GM18517 (cell line): ENCODE measurements at regions not wholly inside any gene's neighbourhood (a gene's known extent, or its start where the extent isn't known, plus 50 kb on each side); places are given as distances from the start of the nearest gene placed in this dataset.
"Not testable (repeated sequence)": the region's sequence is repeated elsewhere in the genome, so short reads cannot be mapped to it uniquely, and the experiment has no call there.

Experiments used
- ATAC-seq: cut with Tn5 transposase; IDR thresholded peaks from one replicate; pipeline ENCODE4 v1.9.1; 2021; ENCODE audit warnings: mild to moderate bottlenecking, moderate library complexity; ENCODE audit not compliant: unreplicated experiment

GRCh38 chr7:67604461-67605386, 608.1 kb downstream of the TYW1 start:
- ATAC-seq, result no peak

DNA sequence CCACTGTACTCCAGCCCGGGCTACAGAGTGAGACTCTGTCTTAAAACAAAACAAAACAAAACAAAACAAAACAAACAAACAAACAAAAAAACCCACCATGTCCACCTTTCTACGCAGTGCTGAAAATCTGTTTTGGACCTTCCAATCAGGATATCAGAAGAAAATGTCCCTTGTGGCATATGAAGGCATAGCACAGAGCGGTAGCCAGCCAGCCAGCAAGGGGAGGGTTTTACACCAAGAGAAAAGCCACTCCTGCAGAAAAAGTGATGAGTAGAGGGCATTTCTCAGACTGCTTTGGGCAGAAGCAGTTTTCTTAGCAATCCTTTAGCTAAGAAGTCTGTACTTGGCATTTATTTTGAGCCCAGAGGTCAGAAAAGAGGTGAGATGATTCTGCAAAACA, 612.2 kb downstream of the TYW1 start:
- no peak for ATAC-seq

GRCh38 chr7:67610897-67611296, 614.3 kb downstream of the TYW1 start:
- no peak for ATAC-seq

- ATAC-seq, result no peak
Observed at GRCh38 chr7:67614843-67615242, 618.2 kb downstream of the TYW1 start.

DNA sequence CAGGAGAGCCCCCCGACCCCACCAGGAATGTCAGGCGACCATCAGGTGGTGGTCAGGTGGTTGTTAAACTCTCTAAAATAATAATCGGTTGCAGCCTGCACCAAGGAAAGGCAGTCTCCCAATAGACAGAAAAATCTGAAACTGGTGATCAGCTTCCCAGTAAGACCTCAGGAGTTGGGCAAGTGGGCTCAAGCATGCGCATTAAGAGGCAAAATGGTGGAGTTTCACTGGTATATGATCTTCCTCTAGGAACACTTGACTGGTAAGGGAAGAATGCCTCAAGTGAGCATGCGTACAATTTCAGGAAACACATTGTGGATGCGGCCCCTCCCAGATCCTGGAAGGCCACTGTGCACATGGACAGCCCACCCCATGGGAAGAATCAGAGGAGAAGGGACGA, 619.9 kb downstream of the TYW1 start:
- no peak for ATAC-seq

- ATAC-seq, result no peak
Observed at GRCh38 chr7:67618556-67619162, 622.0 kb downstream of the TYW1 start.

- ATAC-seq, result no peak
Observed at GRCh38 chr7:67619175-67619574, 622.5 kb downstream of the TYW1 start.

- ATAC-seq, result no peak
Observed at GRCh38 chr7:67620216-67620933, 623.7 kb downstream of the TYW1 start.

DNA sequence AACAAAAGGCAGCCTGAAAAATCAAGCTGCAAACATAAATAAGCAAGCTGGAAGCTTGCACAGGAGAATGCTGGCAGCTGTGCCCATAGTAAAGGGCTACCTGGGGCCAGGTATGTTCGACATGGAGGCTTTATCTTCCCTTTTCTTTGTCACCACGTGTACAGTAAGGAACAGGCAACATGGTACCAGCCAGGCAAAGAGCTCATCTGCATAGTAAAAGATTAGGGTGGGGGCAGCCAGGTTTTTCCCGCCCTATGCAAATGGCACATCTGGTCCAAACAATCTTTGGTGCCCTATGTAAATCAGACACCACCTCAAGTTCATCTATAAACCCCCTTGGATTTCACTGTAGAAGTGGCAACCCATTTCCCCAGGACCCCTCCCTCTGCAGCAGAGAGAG, 625.1 kb downstream of the TYW1 start:
- ATAC-seq, result no peak

GRCh38 chr7:67625257-67625737, 628.7 kb downstream of the TYW1 start:
- ATAC-seq, result no peak

- ATAC-seq, result no peak
Observed at GRCh38 chr7:67631476-67631875, 634.8 kb downstream of the TYW1 start.

GRCh38 chr7:67635271-67635670, 638.6 kb downstream of the TYW1 start:
- ATAC-seq, result no peak

DNA sequence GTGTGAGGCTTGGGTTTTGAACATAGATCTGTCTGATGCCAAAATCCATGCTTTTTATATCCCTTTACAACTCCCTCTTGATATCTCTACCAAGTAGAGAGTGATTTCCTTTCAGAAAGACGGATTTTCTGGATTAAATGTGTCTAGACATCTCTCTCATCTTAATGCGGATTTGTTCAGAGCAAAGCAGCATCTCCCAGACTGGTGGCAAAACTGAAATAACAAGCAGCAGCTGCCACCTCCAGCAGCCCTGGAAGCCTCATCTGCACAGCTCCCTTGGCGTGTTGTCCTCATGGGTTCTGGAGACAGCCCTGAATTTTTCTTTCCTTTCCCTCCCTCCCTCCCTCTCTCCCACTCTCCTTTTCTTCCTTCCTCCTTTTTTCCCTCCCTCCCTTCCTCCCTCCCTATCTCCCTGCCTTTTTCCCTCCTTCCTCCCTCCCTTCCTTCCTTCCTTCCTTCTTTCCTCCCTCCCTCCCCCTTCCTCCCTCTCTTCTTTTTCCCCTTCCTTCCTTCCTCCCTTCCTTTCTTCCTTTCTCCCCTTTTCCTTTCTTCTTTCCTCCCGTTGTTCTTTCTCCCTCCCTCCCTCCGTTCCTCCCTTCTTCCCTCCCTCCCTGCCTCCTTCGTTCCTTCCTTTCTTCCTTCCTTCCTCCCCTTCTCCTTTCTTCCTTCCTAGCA, 639.9 kb downstream of the TYW1 start:
- ATAC-seq, result no peak

GRCh38 chr7:67637023-67637358, 640.4 kb downstream of the TYW1 start:
- ATAC-seq, result no peak

- ATAC-seq, result not testable (repeated sequence)
Observed at GRCh38 chr7:67642542-67642941, 645.9 kb downstream of the TYW1 start.

- ATAC-seq, result no peak
Observed at GRCh38 chr7:67644151-67644550, 647.5 kb downstream of the TYW1 start.

GRCh38 chr7:67652937-67653336, 656.3 kb downstream of the TYW1 start:
- no peak for ATAC-seq

DNA sequence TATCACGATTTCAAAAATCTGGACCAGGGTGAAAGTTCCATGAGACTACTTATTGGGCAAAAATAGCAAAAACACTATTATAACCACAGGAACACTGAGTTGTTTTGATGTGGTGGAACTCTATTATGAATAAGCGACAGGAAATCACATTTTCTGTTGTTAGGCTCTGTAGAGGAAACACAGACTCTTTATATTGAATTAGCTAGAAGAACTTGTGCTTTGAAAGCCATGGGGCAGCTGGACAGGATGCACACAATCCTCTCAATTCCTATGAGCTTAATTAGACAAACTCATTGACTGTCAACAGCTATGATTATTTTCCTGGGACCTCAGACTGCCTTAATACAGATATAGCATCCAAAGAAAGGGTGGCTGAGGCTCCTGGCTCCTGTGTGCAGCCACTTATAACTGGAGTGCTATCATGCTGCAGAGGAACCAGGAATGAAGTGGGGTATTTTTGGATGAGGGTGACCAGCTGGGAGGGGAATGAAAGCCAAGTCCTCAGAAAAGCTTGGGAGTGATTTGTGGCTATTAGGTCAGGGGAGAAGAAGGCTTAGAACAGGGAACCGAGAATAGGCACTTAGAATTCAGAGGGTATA, 657.3 kb downstream of the TYW1 start:
- no peak for ATAC-seq

GRCh38 chr7:67654642-67655041, 658.0 kb downstream of the TYW1 start:
- ATAC-seq, result no peak

GRCh38 chr7:67655168-67655567, 658.5 kb downstream of the TYW1 start:
- ATAC-seq, result no peak

GRCh38 chr7:67659091-67659490, 662.5 kb downstream of the TYW1 start:
- no peak for ATAC-seq
